Immature natural killer cell (primary cell): ENCODE measurements at regions not wholly inside any gene's neighbourhood (a gene's known extent, or its start where the extent isn't known, plus 50 kb on each side); places are given as distances from the start of the nearest gene placed in this dataset.
A peak's percentile ranks its signal among the peaks of the same experiment; 100 is the strongest.

Experiments used
- DNase-seq, 3 donors: peaks; one replicate each; pipeline ENCODE4 v3.0.0; 2022; ENCODE audit warnings: mixed read lengths in 1 of 3
- H3K27ac Mint-ChIP-seq, 6 donors: one replicate each; pipeline ENCODE4 v1.8.0; 2020; ENCODE audit warnings: mixed read lengths in 6 of 6, mild to moderate bottlenecking in 5 of 6, inconsistent platforms in 4 of 6, moderate library complexity in 3 of 6
- H3K27me3 Mint-ChIP-seq, 3 donors: one replicate each; pipeline ENCODE4 v1.8.0; 2020 to 2021; ENCODE audit warnings: low read depth in 3 of 3, mild to moderate bottlenecking in 3 of 3, mixed read lengths in 3 of 3, moderate library complexity in 3 of 3, inconsistent platforms in 1 of 3
- H3K36me3 Mint-ChIP-seq, 3 donors: one replicate each; pipeline ENCODE4 v1.8.0; 2020; ENCODE audit warnings: mixed read lengths in 3 of 3, inconsistent platforms in 2 of 3, mild to moderate bottlenecking in 2 of 3
- H3K4me1 Mint-ChIP-seq, 2 donors: one replicate each; pipeline ENCODE4 v1.8.0; 2020; ENCODE audit warnings: inconsistent platforms in 2 of 2, mild to moderate bottlenecking in 2 of 2, mixed read lengths in 2 of 2, moderate library complexity in 1 of 2
- H3K4me3 Mint-ChIP-seq, 5 donors: one replicate each; pipeline ENCODE4 v1.8.0; 2020; ENCODE audit warnings: mild to moderate bottlenecking in 5 of 5, mixed read lengths in 5 of 5, inconsistent platforms in 3 of 5, moderate library complexity in 3 of 5
- H3K9me3 Mint-ChIP-seq, 6 donors: one replicate each; pipeline ENCODE4 v1.8.0; 2020; ENCODE audit warnings: mild to moderate bottlenecking in 6 of 6, mixed read lengths in 6 of 6, inconsistent platforms in 4 of 6, moderate library complexity in 3 of 6

DNA sequence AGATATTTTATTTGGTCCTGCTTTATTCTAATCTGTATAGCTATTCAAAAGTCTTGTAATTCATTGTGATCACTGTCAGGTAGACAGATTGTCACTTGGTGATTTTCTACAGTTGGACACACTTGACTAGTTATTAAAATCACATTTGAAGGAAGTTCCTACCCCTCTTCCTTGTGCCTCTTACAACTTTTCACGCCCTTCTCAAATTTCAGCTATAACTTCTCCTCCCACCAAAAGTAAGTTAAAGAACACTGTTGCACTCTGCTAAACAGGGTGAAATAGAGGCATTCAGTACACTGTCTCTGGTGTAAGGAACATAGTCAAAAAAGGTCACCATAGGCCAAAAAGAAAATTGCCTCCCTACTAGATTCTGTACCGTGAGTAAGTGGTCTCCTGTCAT lies 142.1 kb upstream of the POU5F2 start:
- Mint-ChIP-seq H3K4me1 (peaks cover 29 to 35% of the 10 kb centered on the region in 2 donors), H3K27ac (peak overlapping the region in 2 of 6 donors; percentile 31 to 46), H3K9me3 (no peaks in the 10 kb centered on the region), H3K27me3 (peaks cover 0 to 2% (median 0%) of the 10 kb centered on the region in 3 donors), H3K36me3 (peaks cover 4 to 15% (median 12%) of the 10 kb centered on the region in 3 donors), H3K4me3 (no peak overlapping the region)
- no peak for DNase-seq

DNA sequence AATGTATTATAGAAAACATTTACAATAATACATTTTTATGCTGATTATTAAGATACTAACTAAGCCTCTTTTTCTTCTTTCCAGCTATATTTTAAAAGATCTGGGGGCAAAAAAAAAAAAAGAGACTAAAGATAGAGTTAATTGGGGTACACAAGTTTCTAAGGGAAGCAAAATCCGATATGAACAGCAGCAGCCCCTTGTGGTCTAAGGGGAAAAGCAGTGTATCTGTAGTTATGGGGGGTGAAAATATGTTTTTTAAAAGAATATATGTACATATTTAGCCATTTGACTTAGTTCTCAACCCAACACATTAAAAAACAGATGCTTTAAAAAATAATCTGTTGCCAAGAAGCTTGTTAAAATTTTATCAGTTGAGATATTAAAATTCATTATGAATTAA lies 134.3 kb upstream of the POU5F2 start:
- Mint-ChIP-seq H3K36me3 (peaks cover 8 to 12% (median 9%) of the 10 kb centered on the region in 3 donors), H3K27ac (no peak overlapping the region), H3K9me3 (no peaks in the 10 kb centered on the region), H3K4me3 (no peak overlapping the region), H3K4me1 (peaks cover 0 to 2% of the 10 kb centered on the region in 2 donors), H3K27me3 (no peaks in the 10 kb centered on the region)
- no peak for DNase-seq

DNA sequence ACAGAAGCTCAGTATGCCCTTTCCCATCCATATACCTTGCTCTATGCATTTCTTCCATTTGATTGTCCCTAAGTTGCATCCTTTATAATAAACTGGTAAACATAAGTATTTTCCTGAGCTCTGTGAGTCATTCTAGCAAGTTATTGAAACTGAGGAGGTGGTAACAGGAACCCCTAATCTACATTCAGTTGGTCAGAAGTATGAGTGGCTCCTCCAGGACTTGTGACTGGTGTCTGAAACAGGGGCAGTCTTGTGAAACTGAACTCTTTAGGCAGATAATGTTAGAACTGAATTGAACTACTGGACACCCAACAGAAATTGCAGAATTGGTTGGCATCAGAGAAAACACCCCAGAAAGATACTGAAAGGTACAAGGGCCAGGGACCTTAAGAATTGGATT lies 133.1 kb upstream of the POU5F2 start:
- H3K27ac Mint-ChIP-seq, result no peak overlapping the region
- H3K4me1 Mint-ChIP-seq, result peaks cover 0 to 2% of the 10 kb centered on the region in 2 donors
- peaks cover 9 to 12% (median 10%) of the 10 kb centered on the region in 3 donors for H3K36me3 Mint-ChIP-seq
- no peak overlapping the region for H3K4me3 Mint-ChIP-seq
- no peaks in the 10 kb centered on the region for H3K27me3 Mint-ChIP-seq
- H3K9me3 Mint-ChIP-seq, result no peaks in the 10 kb centered on the region
- DNase-seq, result no peak

DNA sequence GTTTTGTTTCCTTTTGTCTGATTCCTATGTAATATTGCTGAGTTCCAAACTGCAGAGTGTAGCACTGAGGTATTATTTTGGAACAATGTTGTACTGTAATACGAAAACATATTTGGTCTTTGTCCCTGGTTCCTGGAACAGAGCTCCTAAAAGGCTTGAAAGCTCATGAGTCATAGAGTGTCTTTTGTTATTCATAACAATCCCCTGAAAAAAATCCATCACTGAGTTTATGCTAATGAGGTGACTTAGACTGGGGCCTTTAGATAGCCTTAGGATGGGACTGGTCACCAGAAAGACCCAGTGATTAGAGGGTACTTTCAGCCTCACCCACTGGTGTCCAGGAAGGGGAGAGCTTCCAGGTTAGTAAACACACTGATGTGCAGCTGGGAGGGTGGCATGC lies 132.7 kb upstream of the POU5F2 start:
- H3K9me3 Mint-ChIP-seq, result no peaks in the 10 kb centered on the region
- no peak for DNase-seq
- peaks cover 5 to 8% (median 8%) of the 10 kb centered on the region in 3 donors for H3K36me3 Mint-ChIP-seq
- no peak overlapping the region for H3K27ac Mint-ChIP-seq
- peaks cover 0 to 2% of the 10 kb centered on the region in 2 donors for H3K4me1 Mint-ChIP-seq
- no peaks in the 10 kb centered on the region for H3K27me3 Mint-ChIP-seq
- no peak overlapping the region for H3K4me3 Mint-ChIP-seq

DNA sequence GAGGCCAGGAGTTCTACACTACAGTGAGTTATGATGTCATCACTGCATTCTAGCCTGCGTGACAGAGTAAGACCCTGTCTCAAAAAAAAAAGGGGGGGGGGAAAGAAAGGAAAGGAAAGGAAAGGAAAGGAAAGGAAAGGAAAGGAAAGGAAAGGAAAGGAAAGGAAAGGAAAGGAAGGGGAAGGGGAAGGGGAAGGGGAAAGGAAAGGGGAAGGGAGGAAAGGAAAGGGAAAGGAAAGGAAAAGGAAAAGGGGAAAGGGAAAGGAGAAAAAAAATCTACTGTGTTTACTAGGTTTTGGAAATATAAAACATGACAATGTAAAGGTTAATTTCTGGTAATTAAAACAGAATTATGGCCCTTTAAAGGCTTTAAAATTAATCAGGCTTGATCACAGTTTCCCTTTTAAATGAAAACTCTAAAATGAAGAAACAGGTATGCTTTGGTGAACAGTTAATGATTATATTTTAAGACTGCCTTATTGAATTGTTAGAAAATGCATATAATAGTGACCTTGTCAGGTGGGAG lies 131.9 kb upstream of the POU5F2 start:
- no peaks in the 10 kb centered on the region for H3K9me3 Mint-ChIP-seq
- H3K27me3 Mint-ChIP-seq, result no peaks in the 10 kb centered on the region
- no peak overlapping the region for H3K27ac Mint-ChIP-seq
- no peak for DNase-seq
- peaks cover 0 to 2% of the 10 kb centered on the region in 2 donors for H3K4me1 Mint-ChIP-seq
- peaks cover 0 to 8% (median 8%) of the 10 kb centered on the region in 3 donors for H3K36me3 Mint-ChIP-seq
- H3K4me3 Mint-ChIP-seq, result no peak overlapping the region

DNA sequence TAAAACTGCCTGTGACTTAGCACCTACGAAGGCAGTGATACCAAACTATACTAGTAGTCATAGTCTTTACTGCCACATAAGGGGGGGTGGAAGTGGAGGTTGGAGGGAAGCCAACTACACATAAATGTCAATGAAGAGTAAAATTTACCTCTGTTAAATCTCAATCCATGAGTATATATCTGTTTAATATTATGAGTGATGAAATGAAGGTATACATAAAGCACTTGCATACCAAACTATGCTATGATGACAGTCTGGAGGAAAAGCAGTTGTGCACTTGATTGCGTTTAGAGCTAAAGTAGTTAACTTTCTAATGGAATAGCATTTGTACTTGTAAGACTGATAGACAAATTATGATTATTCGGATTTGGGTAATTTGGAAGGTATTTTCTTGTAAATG lies 129.2 kb upstream of the POU5F2 start:
- H3K4me3 Mint-ChIP-seq, result no peak overlapping the region
- no peaks in the 10 kb centered on the region for H3K9me3 Mint-ChIP-seq
- peaks cover 0 to 11% (median 0%) of the 10 kb centered on the region in 3 donors for H3K36me3 Mint-ChIP-seq
- no peaks in the 10 kb centered on the region for H3K4me1 Mint-ChIP-seq
- DNase-seq, result no peak
- no peaks in the 10 kb centered on the region for H3K27me3 Mint-ChIP-seq
- no peak overlapping the region for H3K27ac Mint-ChIP-seq

DNA sequence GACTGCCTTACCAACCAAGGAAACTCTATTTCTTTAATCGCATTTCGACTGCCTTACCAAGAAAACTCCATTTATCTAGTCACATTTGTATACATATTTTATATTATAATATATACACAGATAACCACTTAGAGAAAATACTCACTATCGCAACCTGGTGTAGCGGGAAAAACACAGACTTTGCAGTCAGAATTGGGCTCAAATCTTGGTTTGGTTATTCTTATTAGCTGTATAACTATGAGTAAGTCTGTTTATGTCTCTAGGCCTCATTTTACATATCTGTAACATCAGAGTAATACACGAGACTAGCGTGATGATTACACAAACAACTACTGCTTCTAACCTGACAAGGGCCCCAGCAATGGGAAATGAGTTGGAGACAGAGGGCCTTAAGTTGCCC lies 127.5 kb upstream of the POU5F2 start:
- no peaks in the 10 kb centered on the region for H3K9me3 Mint-ChIP-seq
- H3K4me1 Mint-ChIP-seq, result no peaks in the 10 kb centered on the region
- peaks cover 0 to 15% (median 0%) of the 10 kb centered on the region in 3 donors for H3K36me3 Mint-ChIP-seq

DNA sequence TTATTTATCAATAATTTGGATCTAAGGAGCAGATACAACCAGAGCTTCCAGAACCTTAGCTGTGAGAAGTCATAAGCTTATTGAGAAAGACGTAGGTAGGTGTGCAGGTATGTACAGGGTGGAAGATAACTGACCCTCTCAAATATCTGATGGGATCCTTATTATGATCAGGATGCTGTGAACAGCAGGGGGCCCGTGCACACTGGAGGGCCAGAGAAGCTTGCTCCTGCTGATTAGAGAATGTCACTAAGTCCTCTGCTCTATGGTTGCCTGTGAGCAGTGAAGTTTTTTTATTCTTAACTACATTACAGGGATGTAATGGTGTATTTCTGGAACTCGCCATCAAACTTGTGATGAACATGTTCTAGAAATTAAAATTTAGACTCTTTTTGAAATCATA lies 108.9 kb upstream of the POU5F2 start:
- Mint-ChIP-seq H3K27me3 (peaks cover 0 to 2% (median 0%) of the 10 kb centered on the region in 3 donors), H3K9me3 (peaks cover 0 to 9% (median 3%) of the 10 kb centered on the region in 6 donors), H3K4me1 (no peaks in the 10 kb centered on the region), H3K27ac (peak overlapping the region in 1 of 6 donors; percentile 3), H3K36me3 (peaks cover 6 to 19% (median 14%) of the 10 kb centered on the region in 3 donors), H3K4me3 (no peak overlapping the region)
- DNase-seq, result no peak

More for the DNA sequence above, 127.5 kb upstream of the POU5F2 start:
- Mint-ChIP-seq H3K4me3 (no peak overlapping the region), H3K27ac (no peak overlapping the region), H3K27me3 (no peaks in the 10 kb centered on the region)
- DNase-seq, result no peak

DNA sequence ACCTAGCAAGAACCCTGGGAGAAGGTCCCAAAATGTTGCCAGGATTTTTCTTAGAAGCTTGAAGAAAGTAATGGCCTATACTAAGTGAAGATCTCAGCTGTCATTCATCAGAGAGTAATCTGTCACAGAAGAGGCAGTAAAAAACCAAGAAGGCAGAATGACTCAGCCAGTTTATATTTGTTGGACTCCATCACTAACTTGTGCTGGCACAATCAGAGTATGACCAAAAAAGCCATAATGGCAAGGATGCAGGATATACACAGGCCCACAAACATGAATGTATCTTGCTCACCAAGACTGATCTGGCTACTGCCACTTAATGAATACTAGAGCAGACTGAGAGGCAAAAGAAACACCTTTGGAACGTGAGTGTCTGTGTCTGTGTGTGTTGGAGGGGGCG lies 104.0 kb upstream of the POU5F2 start:
- Mint-ChIP-seq H3K36me3 (peaks cover 36 to 50% (median 47%) of the 10 kb centered on the region in 3 donors), H3K9me3 (peaks cover 0 to 19% (median 6%) of the 10 kb centered on the region in 6 donors)

DNA sequence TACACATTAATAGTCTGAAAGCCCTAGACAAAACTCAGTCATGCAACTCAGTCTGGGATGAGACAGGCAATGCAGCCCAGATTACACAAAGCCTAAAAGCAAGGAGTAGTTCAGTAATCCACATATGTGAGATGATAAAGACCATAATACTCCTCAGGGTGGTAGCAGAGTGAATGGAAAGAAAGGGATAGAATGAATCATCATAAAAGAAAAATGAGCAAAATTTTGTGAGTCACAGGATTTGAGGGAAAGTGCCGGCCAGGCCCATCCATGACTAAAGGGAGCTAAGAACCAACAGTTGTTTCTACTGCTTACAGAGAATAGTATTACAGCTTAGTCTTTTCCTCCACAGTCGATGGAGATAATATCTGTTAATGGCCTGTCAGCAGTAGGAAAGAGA lies 90.0 kb upstream of the POU5F2 start:
- Mint-ChIP-seq H3K27ac (peak overlapping the region in 1 of 6 donors; percentile 20), H3K4me1 (no peaks in the 10 kb centered on the region)

More for the DNA sequence above, 104.0 kb upstream of the POU5F2 start:
- Mint-ChIP-seq H3K4me1 (no peaks in the 10 kb centered on the region), H3K27ac (no peak overlapping the region), H3K4me3 (no peak overlapping the region), H3K27me3 (no peaks in the 10 kb centered on the region)
- DNase-seq, result no peak

DNA sequence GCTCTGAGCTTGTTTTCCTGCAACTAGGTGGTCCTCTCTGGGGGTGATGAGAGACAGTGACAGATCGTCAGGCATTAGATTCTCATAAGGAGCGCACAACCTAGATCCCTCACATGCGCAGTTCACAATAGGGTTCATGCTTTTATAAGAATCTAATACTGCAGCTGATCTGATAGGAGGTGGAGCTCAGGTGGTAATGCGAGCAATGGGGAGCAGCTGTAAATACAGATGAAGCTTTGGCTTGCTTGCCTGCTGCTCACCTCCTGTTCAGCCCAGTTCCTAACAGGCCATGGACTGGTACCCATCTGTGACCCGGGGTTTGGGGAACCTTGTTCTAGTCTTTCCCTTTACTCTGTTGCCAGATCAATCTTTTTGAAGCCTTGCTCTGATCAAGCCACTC lies 89.5 kb upstream of the POU5F2 start:
- Mint-ChIP-seq H3K4me3 (no peak overlapping the region), H3K27ac (no peak overlapping the region), H3K4me1 (no peaks in the 10 kb centered on the region)

More for the DNA sequence above, 90.0 kb upstream of the POU5F2 start:
- Mint-ChIP-seq H3K9me3 (peaks cover 0 to 4% (median 0%) of the 10 kb centered on the region in 6 donors), H3K36me3 (peaks cover 5 to 21% (median 13%) of the 10 kb centered on the region in 3 donors), H3K4me3 (no peak overlapping the region), H3K27me3 (no peaks in the 10 kb centered on the region)
- no peak for DNase-seq

DNA sequence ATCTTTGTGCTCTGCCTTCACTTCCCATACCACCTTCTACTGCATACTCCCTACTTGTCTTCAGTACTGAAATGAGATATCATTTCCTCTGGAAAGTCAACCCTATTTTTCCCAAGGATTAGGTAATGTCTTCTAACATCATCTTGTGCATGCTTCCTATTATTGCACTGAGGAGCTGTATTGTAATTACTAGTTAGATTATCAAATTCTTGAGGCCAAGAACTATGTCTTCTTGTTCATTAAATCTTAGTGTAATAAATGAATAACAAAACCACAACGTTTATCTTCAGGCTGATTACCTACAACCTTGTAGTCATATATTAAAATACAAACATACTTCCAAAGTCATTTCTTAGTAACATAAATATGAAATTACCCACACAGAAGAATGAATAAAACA lies 87.9 kb upstream of the POU5F2 start:
- Mint-ChIP-seq H3K27ac (no peak overlapping the region), H3K4me1 (no peaks in the 10 kb centered on the region)

More for the DNA sequence above, 89.5 kb upstream of the POU5F2 start:
- no peaks in the 10 kb centered on the region for H3K27me3 Mint-ChIP-seq
- H3K36me3 Mint-ChIP-seq, result peaks cover 5 to 24% (median 13%) of the 10 kb centered on the region in 3 donors
- DNase-seq, result no peak
- peaks cover 0 to 4% (median 0%) of the 10 kb centered on the region in 6 donors for H3K9me3 Mint-ChIP-seq

DNA sequence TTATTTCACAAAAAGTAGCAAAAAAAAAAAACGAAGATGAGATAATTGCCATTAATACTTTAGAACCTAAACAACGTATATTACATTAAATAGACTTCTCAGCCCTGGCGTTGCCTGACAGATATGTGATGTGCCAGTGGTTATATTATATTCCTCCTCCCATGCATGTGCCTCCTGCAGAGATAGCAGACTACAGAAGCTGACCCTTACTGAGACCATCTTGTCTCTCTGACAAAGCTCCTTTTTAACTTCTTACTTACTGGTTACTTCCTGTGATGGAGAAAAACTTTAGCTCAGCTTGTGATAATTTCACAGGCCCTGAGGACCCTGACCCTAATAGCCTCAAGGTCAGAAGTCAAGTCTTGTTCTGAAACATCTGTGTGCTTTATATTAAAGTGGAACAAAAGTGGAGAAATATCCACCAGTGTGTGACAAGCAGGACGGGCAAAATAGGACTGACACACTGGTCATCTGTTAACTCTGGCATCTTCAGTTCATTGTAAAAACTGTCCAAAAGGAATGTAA lies 80.6 kb upstream of the POU5F2 start:
- Mint-ChIP-seq H3K4me1 (no peaks in the 10 kb centered on the region), H3K36me3 (peaks cover 20 to 44% (median 26%) of the 10 kb centered on the region in 3 donors), H3K4me3 (no peak overlapping the region), H3K9me3 (peaks cover 0 to 2% (median 0%) of the 10 kb centered on the region in 6 donors), H3K27ac (no peak overlapping the region), H3K27me3 (no peaks in the 10 kb centered on the region)
- no peak for DNase-seq

More for the DNA sequence above, 87.9 kb upstream of the POU5F2 start:
- no peak overlapping the region for H3K4me3 Mint-ChIP-seq
- H3K36me3 Mint-ChIP-seq, result peaks cover 5 to 32% (median 13%) of the 10 kb centered on the region in 3 donors
- DNase-seq, result no peak
- H3K27me3 Mint-ChIP-seq, result no peaks in the 10 kb centered on the region
- H3K9me3 Mint-ChIP-seq, result peaks cover 0 to 4% (median 0%) of the 10 kb centered on the region in 6 donors

DNA sequence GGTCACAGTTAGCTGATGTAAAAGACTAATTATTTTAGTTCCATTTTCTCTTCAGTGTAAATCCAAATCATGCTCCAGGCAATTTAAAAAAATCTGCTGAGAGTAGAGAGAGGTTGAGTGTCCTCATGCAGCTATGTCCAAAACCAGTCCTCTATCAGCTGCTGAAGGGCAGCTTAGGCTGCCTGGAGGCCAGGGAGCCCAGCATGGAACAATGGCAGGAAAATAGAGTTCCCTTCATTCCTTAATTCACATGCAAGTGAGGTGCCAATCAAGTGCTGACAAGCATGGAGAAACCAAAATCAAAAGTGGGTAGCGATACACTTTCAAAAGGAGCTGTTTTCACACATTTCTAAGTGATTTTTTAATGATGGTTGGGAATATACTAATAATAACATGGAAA lies 78.3 kb upstream of the POU5F2 start:
- Mint-ChIP-seq H3K36me3 (peaks cover 20 to 34% (median 34%) of the 10 kb centered on the region in 3 donors), H3K9me3 (peaks cover 0 to 2% (median 0%) of the 10 kb centered on the region in 6 donors), H3K27ac (peak overlapping the region in 1 of 6 donors; percentile 6), H3K4me3 (no peak overlapping the region), H3K27me3 (peaks cover 0 to 1% (median 0%) of the 10 kb centered on the region in 3 donors), H3K4me1 (no peaks in the 10 kb centered on the region)
- DNase-seq, result no peak
